Skin epidermis (tissue), 12 donors: ENCODE measurements at regions not wholly inside any gene's neighbourhood (a gene's known extent, or its start where the extent isn't known, plus 50 kb on each side); places are given as distances from the start of the nearest gene placed in this dataset.
"Not testable (repeated sequence)": the region's sequence is repeated elsewhere in the genome, so short reads cannot be mapped to it uniquely, and the experiment has no call there.

Experiments
- H3K27ac ChIP-seq, 21 experiments: fragments of 200-600 bp; sonication (generic) in 11 of 21; one replicate each; pipeline ENCODE4 v1.5.0; 2020; ENCODE audit warnings: mild to moderate bottlenecking in 3 of 21, inconsistent platforms in 2 of 21, moderate library complexity in 2 of 21
- H3K4me3 ChIP-seq, 7 experiments: fragments of 200-600 bp; sonication (generic) in 2 of 7; one replicate each; pipeline ENCODE4 v1.5.0; 2020; ENCODE audit warnings: inconsistent platforms in 2 of 7, mild to moderate bottlenecking in 2 of 7, moderate library complexity in 1 of 7

GRCh38 chr6:141809901-141810300, 322.8 kb upstream of the GJE1 start:
- Histone ChIP-seq H3K4me3 (no peak overlapping the region), H3K27ac (no peak overlapping the region)

GRCh38 chr6:141808662-141809061, 324.1 kb upstream of the GJE1 start:
- H3K27ac ChIP-seq = no peak overlapping the region

GRCh38 chr6:141800973-141801372, 331.8 kb upstream of the GJE1 start:
- not testable (repeated sequence) for H3K4me3 ChIP-seq, H3K27ac ChIP-seq

More at GRCh38 chr6:141808662-141809061, 324.1 kb upstream of the GJE1 start:
- no peak overlapping the region for H3K4me3 ChIP-seq

GRCh38 chr6:141790921-141791320, 341.8 kb upstream of the GJE1 start:
- H3K27ac ChIP-seq = no peak overlapping the region

GRCh38 chr6:141788096-141788495, 344.6 kb upstream of the GJE1 start:
- Histone ChIP-seq H3K4me3 (no peak overlapping the region), H3K27ac (no peak overlapping the region)

More at GRCh38 chr6:141790921-141791320, 341.8 kb upstream of the GJE1 start:
- H3K4me3 ChIP-seq = no peak overlapping the region

- H3K4me3 ChIP-seq = no peak overlapping the region
- H3K27ac ChIP-seq = no peak overlapping the region
Observed at GRCh38 chr6:141783585-141783984, 349.1 kb upstream of the GJE1 start.

GRCh38 chr6:141780296-141780695, 352.4 kb upstream of the GJE1 start:
- Histone ChIP-seq H3K27ac (no peak overlapping the region), H3K4me3 (no peak overlapping the region)

GRCh38 chr6:141764388-141764787, 368.3 kb upstream of the GJE1 start:
- no peak overlapping the region for H3K27ac ChIP-seq

GRCh38 chr6:141758430-141758829, 374.3 kb upstream of the GJE1 start:
- no peak overlapping the region for H3K27ac ChIP-seq
- no peak overlapping the region for H3K4me3 ChIP-seq

More at GRCh38 chr6:141764388-141764787, 368.3 kb upstream of the GJE1 start:
- H3K4me3 ChIP-seq = no peak overlapping the region

GRCh38 chr6:141753180-141753579, 379.5 kb upstream of the GJE1 start:
- Histone ChIP-seq H3K27ac (no peak overlapping the region), H3K4me3 (no peak overlapping the region)

- Histone ChIP-seq H3K4me3 (no peak overlapping the region), H3K27ac (no peak overlapping the region)
Observed at GRCh38 chr6:141752677-141753076, 380.0 kb upstream of the GJE1 start.

GRCh38 chr6:141746324-141746723, 386.4 kb upstream of the GJE1 start:
- not testable (repeated sequence) for H3K4me3 ChIP-seq, H3K27ac ChIP-seq

GRCh38 chr6:141744971-141745370, 387.8 kb upstream of the GJE1 start:
- Histone ChIP-seq H3K27ac (no peak overlapping the region), H3K4me3 (no peak overlapping the region)

- no peak overlapping the region for H3K4me3 ChIP-seq
Observed at GRCh38 chr6:141744194-141744925, 388.4 kb upstream of the GJE1 start.

GRCh38 chr6:141736104-141736503, 396.6 kb upstream of the GJE1 start:
- no peak overlapping the region for H3K27ac ChIP-seq
- no peak overlapping the region for H3K4me3 ChIP-seq

More at GRCh38 chr6:141744194-141744925, 388.4 kb upstream of the GJE1 start:
- no peak overlapping the region for H3K27ac ChIP-seq

GRCh38 chr6:141735126-141735525, 397.6 kb upstream of the GJE1 start:
- H3K27ac ChIP-seq = no peak overlapping the region
- no peak overlapping the region for H3K4me3 ChIP-seq

- no peak overlapping the region for H3K4me3 ChIP-seq
- H3K27ac ChIP-seq = no peak overlapping the region
Observed at GRCh38 chr6:141734071-141734840, 398.5 kb upstream of the GJE1 start.

- no peak overlapping the region for H3K27ac ChIP-seq
- H3K4me3 ChIP-seq = no peak overlapping the region
Observed at GRCh38 chr6:141729146-141729545, 403.6 kb upstream of the GJE1 start.

- no peak overlapping the region for H3K4me3 ChIP-seq
- no peak overlapping the region for H3K27ac ChIP-seq
Observed at GRCh38 chr6:141728330-141728729, 404.4 kb upstream of the GJE1 start.

GRCh38 chr6:141726248-141726647, 406.5 kb upstream of the GJE1 start:
- no peak overlapping the region for H3K27ac ChIP-seq
- H3K4me3 ChIP-seq = no peak overlapping the region

GRCh38 chr6:141724731-141725130, 408.0 kb upstream of the GJE1 start:
- no peak overlapping the region for H3K27ac ChIP-seq

More at GRCh38 chr6:141724731-141725130, 408.0 kb upstream of the GJE1 start:
- H3K4me3 ChIP-seq = no peak overlapping the region
